Dermis blood vessel endothelial cell (primary cell): ENCODE measurements at regions not wholly inside any gene's neighbourhood (a gene's known extent, or its start where the extent isn't known, plus 50 kb on each side); places are given as distances from the start of the nearest gene placed in this dataset.

Source experiments
- DNase-seq: peaks from one replicate; pipeline ENCODE4 v3.0.0; 2010

DNA sequence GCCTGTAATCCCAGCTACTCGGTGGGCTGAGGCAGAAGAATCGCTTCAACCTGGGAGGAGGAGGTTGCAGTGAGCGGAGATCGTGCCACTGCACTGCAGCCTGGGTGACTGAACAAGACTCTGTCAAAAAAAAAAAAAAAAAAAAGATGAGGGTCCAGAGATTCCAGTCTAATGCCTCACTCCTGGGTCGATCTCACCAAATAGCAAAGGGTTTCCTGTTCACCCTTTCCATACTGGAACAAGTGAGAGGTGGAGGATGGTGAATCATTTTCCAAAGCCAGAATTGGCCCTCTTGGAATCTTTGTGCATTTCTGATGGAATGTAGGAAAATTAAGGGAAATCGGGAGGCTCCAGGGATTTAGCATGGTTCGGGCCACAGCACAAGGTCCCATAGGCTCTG is 58.1 kb upstream of the ZNF648 start:
- no peak for DNase-seq

DNA sequence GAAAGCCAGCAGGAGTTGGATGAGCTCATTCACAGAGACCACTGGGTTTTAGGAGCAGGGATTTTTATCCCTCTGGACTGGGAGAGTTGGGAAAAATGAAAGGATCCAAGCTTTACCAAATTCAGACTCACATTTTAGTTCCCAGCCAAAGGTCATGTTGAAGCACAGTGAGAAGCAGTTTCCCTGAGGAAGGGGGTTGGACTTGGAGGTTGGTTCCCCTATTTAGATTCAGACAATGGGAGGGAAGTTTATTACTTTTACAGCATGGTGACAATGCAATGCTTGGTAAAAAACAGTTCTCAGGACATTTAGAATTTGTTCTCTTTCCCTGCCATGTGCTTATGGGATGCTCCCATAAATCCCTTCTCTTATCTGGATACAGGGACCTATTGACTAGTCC is 57.3 kb upstream of the ZNF648 start:
- DNase-seq = no peak

DNA sequence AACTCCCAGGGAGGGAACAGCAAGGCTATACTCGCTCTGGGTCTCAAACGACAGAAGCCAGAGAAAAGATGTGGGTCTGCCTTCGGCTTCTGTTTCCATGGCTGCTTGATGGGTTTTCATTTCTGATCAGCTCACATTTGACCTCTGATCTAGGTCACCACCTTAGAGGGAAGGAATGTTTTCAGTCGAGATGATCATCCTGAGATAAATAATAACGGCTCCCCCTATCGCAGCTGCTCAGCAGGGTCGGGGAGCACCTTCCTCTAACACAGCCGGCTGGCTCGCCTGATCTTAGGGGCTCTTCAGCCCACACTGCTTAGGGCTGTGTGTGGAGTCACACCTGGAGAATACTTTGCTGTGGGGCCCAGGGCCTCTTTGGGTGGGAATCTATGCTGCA is 53.1 kb upstream of the ZNF648 start:
- DNase-seq = no peak

DNA sequence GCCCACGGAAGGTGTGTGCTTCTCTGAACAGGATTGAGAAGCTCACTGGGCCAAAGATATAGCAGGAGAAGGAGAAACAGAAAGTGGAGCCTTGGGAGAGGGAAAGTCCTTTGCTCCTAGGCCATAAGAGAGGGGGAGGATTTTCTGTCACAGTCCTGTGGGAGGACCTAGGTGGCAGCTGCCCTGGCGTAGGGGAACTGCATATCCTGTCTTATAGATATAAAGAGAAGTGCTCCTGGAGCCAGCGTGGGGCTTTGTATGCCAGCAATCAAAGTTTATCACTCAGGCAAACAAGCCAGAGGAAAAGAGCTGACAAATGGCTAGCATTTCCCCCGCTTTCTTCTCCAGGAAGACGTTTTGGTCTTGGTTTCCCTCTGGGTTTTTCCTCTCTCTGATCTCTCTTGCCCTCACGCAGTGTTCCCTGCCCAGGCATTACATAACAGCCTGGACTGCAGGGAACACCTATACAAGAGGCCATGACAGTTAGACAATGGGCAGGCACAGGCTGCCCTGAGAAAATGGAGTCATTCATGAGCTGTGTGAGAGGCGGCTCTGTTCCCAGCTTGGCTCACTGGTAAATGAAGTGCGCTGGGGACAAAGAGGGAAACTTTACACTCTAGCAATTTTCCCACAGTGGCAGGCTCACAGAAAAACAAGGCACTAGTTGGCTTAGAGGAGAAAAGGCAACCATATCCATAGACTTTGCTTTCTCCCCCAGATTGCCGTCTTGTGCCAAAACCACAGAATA is 52.5 kb upstream of the ZNF648 start:
- no peak for DNase-seq

DNA sequence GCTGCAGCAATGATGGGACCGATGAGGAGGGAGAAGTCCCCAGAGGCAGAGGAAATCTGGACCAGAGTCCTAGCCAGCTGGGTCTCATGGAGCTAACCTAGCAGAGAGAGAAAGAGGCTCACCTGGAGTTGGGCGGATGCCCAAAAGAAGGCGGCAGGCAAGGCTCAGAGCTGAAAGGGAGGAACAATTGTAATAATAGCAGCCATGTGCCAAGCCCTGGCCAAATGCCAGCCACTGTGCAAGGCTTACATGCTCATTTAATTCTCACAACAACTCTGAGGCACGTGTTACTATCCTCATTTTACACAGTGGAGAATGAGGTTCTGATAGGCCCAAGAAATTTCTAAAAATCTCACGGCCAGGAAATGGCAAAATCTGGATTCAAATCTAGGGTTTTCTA is 50.0 kb upstream of the ZNF648 start:
- DNase-seq = no peak
